GM18511 (cell line): ENCODE measurements at regions not wholly inside any gene's neighbourhood (a gene's known extent, or its start where the extent isn't known, plus 50 kb on each side); places are given as distances from the start of the nearest gene placed in this dataset.
"Not testable (repeated sequence)": the region's sequence is repeated elsewhere in the genome, so short reads cannot be mapped to it uniquely, and the experiment has no call there.

Experiments used
- ATAC-seq: cut with Tn5 transposase; IDR thresholded peaks from one replicate; pipeline ENCODE4 v1.9.1; 2021; ENCODE audit warnings: mild to moderate bottlenecking, moderate library complexity; ENCODE audit not compliant: unreplicated experiment

- no peak for ATAC-seq
These were observed 935.6 kb downstream of the GRID1 start for GRCh38 chr10:85430991-85431390.

DNA sequence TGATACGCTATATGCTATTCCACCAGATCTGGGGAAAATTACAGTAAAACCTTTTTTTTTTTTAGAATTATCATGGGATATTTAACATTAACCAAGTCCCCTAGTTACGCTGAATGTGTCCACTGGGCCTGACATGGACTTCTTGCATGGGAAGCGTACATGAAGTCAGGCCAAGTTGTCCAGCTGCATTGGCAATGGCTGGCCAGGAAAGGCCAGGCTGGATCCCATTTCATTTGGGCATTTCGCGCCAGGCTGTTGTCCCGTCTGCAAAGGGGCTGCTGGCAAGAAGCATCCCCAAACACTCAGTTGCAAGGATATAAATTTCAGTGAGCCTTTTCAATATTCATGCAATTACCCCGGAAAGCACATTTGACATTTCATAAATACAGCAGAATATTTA lies 933.3 kb downstream of the GRID1 start:
- no peak for ATAC-seq

DNA sequence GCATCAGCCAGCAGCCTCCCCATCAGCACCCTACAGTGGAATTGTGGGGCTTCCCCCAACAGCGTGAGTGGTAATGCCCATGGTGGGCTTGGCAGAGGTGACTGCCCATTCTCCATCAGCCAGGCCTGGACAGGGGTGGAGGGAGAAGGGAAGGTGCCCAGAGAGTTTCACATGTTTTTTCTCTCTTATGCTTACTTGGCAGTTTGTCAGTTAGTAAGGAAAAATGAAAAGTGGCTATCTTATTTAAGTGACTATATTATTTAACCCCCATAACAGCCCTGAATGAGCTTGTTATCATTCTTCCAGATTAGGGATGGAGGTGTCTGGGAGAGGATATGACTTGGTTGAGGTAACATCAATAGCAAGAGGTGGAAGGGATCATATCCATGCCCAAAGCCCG lies 921.7 kb downstream of the GRID1 start:
- ATAC-seq = no peak

DNA sequence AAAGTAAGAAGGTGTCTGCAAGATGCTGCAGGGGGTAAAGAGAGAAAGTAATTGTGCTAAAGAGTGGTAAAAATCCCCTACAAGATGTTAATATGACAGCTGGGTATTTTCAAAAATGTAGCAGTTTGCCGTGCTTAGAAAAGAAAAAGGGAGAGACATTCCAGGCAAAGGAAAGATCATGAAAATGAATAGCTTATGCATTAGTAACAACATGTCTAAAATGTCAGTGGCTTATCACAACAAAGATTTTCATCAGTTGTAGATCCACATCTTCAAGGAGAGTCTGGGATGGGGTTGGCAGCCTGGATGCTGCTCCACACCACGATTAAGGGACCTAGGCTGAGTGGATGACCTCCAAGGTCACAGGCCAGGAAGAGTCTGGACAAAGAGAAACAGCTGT lies 920.9 kb downstream of the GRID1 start:
- no peak for ATAC-seq

DNA sequence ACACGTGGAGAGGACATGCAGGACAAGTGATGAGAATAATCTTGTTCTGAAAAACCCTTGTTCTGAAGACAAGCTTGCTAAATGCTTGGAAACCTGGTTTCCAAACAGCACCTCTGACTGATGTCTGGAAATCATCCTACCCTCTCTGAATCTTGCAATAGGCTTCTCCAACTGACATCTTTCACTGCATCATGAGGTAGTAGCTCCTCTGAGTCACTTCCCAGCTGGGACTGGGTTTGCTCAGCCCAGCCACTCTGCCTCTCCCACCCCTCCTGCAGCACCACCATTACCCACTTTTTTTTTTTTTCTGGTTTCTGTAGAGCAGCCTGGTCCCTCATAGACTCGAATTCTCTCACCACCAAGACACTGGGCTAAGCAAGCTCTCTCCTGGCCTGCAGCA lies 919.8 kb downstream of the GRID1 start:
- ATAC-seq = no peak

DNA sequence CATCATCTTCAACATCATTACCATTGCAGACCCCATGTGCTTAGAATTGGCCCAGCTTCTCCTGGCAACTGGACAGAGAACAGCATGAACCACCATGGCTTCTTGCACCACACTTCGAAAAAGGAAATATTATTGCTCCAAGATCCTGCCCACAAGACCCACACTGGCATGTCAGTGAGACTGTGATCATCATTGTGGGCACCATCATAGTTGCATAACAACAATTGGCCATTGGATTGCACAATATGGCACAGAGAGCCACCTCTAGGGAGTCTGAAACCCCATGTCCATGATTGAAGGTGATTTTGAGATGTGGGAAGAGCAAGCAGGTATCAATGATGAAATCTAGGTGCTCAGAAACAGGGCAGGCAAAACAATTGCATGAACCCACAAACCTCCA lies 918.9 kb downstream of the GRID1 start:
- ATAC-seq = no peak

- no peak for ATAC-seq
These were observed 917.9 kb downstream of the GRID1 start for GRCh38 chr10:85448716-85449115.

GRCh38 chr10:85454386-85454785 lies 912.2 kb downstream of the GRID1 start:
- no peak for ATAC-seq

- ATAC-seq = no peak
These were observed 909.4 kb downstream of the GRID1 start for GRCh38 chr10:85457191-85457590.

- no peak for ATAC-seq
These were observed 908.3 kb downstream of the GRID1 start for GRCh38 chr10:85458324-85458723.

- ATAC-seq = no peak
These were observed 906.7 kb downstream of the GRID1 start for GRCh38 chr10:85459906-85460305.

DNA sequence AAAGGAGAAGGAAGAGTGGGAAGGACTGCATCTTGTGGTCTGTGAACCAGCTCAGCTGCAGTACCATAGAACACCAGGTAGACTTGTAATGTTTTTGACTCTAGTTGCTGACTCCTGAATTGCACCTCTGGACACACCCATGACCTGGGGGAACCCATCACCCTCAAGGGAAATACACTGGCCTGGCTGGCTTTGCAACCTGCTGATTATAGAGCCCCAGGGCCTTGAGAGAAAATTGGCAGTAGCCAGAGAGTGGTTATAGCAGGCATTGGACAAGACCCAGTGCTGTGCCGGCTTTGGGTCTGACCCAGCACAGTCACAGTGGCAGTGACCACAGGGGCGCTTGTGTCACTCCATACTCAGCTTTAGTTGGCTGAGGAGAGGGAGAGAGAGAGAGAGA lies 902.3 kb downstream of the GRID1 start:
- ATAC-seq = no peak

GRCh38 chr10:85477979-85478378 lies 888.6 kb downstream of the GRID1 start:
- ATAC-seq = no peak

GRCh38 chr10:85490431-85490830 lies 876.2 kb downstream of the GRID1 start:
- no peak for ATAC-seq

DNA sequence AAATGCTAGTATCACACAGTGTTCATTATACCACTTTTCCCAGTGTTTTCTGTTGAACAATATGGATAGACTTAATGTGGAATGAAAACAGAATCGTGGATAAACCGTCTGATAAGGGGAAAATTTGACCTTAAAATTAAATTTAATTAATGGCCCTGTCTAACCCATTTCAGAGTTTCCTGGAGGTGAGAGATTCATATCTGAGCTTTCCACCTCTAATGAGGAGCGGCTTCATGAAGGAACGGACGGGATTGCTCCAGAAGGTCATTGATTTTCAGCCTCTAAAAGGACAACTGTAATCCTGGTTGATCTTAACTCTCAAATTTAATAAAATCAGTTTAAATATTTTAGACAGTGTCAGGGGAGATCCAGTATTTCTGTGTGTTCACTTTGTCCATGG lies 874.9 kb downstream of the GRID1 start:
- ATAC-seq = no peak

- no peak for ATAC-seq
These were observed 873.9 kb downstream of the GRID1 start for GRCh38 chr10:85492684-85493083.

- no peak for ATAC-seq
These were observed 872.9 kb downstream of the GRID1 start for GRCh38 chr10:85493703-85494102.

- ATAC-seq = not testable (repeated sequence)
These were observed 862.0 kb downstream of the GRID1 start for GRCh38 chr10:85504641-85505040.

DNA sequence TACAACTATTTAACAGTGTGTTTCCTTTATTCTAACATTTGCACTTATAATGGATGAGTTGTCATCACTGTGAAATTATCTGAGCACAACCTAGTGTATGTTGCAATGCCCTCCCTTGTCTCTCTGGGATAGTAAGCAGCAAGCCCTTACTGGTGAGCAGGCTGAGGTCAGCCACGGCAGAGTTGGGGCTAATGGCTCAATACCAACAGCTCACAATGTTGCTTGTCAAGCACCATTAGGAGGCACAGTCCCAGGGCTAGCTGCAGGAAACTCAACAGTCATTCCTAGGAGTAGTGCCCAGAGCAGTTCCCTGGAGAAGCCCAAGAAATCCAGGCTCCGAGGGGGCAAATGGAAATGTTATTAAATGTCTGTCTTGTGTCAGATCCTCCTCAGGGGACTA lies 858.4 kb downstream of the GRID1 start:
- no peak for ATAC-seq

GRCh38 chr10:85510682-85511081 lies 855.9 kb downstream of the GRID1 start:
- no peak for ATAC-seq

GRCh38 chr10:85513436-85513835 lies 853.2 kb downstream of the GRID1 start:
- no peak for ATAC-seq

DNA sequence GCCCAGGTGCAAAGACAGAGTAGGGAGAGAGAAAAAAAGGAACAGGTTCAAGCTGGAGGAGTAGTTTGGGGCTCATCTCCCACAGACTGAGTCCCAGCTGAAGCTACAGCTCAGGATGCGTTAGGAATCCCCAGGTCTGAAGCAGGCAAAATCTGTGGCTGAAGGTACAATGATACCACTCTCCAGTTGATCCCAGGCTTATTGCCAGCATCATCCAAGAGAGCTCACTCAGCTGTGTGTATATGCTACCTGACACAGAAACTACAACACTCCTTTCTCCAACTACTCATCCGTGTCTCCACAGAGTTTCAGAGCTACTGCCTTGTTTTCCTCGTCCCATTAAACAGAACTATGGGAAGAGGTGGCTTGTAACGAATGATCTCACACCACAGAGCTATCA lies 851.3 kb downstream of the GRID1 start:
- ATAC-seq = no peak

- ATAC-seq = no peak
These were observed 842.5 kb downstream of the GRID1 start for GRCh38 chr10:85524001-85524666.
